ENCODE measurements at regions not wholly inside any gene's neighbourhood (a gene's known extent, or its start where the extent isn't known, plus 50 kb on each side); places are given as distances from the start of the nearest gene placed in this dataset.
"Not testable (repeated sequence)": the region's sequence is repeated elsewhere in the genome, so short reads cannot be mapped to it uniquely, and the experiment has no call there.

DNA sequence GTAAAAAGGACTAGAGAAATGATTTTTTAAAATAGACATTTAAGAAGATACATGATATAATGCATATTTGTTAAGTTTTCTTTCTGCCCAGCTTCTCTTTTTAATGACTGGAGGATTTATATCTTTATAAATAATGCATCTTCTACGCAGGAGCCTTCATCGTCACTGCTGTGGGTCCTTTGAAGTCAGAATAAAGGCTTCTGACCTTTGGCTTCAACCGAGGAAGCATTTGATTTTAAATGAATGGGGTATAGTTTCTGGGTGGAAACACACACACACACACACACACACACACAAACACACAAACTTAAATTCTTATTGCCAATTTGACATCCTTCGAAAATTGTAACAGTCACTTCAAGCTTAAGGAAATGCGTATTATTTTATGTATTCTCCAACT is 690.9 kb downstream of the BRINP3 start:
- no peak for DNase-seq (ENCODE audit: low read depth, low spot score)
- in situ Hi-C loops (cut with HindIII; ENCODE audit: low pct_unique_long_range_greater_than_20kb, low sequenced_read_pairs): no loop called here

DNA sequence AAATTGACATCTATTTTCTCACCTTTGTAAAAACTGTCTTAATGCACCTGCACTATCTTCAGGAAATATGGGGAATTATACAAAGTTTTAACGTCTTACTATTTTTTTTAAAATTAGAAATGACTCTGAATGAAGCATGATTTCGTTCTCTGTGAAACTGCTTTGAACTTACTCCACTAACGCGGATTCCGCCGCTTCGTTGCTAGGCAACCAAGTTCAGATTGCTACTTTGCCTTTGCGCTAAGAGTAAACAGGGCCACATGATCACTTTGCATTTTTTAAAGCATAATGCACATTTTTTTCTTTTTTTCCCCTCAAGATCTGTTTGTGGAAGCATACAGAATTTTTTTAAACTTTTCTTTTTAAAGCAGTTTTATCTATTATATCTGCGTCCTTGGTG is 690.5 kb downstream of the BRINP3 start:
- DNase-seq (ENCODE audit: low read depth, low spot score): peak; percentile 17
- in situ Hi-C loops (cut with HindIII; ENCODE audit: low pct_unique_long_range_greater_than_20kb, low sequenced_read_pairs): no loop called here

DNA sequence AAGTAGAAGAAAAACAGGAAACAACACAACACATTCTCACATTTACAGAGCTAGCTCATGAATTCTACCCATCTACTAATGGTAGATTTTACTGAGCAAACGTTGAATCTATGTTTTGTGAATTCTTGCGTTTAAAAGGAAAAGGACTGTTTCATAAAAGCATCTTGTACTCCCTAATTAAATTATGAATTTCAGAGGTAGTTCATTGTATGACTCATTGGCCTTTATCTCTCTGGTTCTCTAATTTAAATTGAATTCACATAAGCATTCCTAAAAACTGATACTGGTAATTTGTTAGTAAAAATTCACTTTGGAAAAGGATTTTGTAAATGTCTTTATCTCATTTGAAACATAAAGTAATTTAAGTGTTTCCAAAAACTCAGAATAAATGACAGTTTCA is 687.3 kb downstream of the BRINP3 start:
- DNase-seq (ENCODE audit: low read depth, low spot score): no peak
- in situ Hi-C loops (cut with HindIII; ENCODE audit: low pct_unique_long_range_greater_than_20kb, low sequenced_read_pairs): no loop called here

DNA sequence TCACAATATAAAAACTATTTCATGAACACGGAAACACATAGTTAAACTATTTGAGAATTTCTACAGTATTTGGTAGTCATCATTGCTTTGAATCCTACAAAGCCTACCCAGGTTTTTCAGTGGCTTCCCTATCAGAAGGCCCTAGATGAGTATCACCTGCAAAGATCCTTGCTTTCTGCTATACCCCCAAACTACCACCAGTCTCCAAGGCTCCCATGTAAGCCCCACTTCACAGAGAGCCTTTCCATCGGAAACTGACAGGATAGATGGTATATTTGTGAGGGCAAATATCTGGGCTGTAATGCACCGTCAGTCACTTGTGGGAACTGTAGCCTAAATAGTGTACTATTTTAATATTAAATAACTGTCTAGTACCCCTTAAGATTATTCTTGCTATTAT is 674.3 kb downstream of the BRINP3 start:
- DNase-seq (ENCODE audit: low read depth, low spot score): no peak
- in situ Hi-C loops (cut with HindIII; ENCODE audit: low pct_unique_long_range_greater_than_20kb, low sequenced_read_pairs): no loop called here

DNA sequence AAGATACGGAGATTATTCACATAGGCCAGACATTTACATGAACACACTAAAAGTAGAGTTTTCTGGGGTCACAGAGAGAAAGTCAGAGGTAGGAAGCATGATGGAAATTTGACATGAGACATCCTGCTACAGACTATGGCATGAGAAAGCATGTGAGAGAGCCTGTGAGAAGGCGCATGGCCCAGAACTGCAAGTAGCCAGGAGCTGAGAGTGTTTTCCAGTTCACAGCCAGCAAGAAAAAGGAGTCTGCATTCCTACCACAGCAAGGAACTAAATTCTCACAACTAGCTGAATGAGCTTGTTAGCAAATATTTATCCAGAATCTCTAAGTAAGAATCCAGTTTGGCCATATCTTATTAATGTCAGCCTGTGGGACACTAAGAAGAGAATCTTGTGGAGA is 673.3 kb downstream of the BRINP3 start:
- in situ Hi-C loops (cut with HindIII; ENCODE audit: low pct_unique_long_range_greater_than_20kb, low sequenced_read_pairs): no loop called here
- no peak for DNase-seq (ENCODE audit: low read depth, low spot score)

DNA sequence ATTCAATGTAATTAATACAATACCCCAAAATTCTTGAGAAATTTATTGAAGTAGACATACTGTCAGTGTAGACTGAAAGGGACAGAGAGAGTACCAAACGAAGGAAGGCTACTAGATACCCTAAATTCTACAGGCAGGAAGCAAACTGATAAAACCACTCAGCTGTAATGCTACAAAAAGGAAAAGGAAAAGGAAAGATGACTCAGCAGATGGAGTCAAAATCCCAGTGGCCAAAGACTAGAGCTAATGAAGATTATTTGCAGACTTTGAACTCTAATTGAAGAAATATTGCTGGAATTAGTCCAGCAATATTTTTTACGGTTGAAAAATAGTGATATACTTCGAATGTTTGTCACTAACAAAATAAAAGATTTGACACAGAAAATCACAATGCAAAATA is 671.9 kb downstream of the BRINP3 start:
- no peak for DNase-seq (ENCODE audit: low read depth, low spot score)
- in situ Hi-C loops (cut with HindIII; ENCODE audit: low pct_unique_long_range_greater_than_20kb, low sequenced_read_pairs): no loop called here

DNA sequence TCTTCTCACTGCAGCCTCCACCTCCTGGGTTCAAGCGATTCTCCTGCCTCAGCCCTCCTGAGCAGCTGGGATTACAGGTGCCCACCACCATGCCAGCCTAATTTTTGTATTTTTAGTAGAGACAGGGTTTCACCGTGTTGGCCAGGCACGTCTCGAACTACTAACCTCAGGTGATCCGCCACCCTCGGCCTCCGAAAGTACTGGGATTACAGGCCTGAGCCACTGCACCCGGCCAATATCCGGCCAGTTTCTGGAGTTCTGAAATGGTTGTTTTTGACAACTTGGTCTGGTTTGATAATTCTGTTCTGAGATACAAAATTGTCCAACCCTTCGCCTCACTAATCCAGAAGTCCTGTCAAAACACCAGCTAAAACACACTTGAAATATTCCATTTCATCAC is 667.0 kb downstream of the BRINP3 start:
- DNase-seq (ENCODE audit: low read depth, low spot score); in situ Hi-C loops (cut with HindIII; ENCODE audit: low pct_unique_long_range_greater_than_20kb, low sequenced_read_pairs): not testable (repeated sequence)

DNA sequence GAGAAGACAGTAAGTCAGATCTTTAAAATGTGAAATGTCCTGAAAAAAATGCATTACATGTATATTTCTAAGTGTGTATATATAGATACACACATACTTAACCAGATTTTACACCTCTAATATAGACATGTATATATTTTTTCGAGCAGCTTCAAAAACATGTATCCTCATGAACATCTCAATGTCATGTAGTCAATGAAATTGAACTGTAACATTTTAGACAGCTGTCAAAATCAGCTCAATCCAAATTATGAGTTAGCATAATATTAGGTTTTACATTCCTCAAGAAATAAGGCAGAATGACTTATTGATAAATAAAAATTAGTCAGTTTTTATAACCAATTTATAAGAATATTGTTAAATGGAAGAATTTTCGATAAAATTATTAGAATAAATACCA is 665.7 kb downstream of the BRINP3 start:
- in situ Hi-C loops (cut with HindIII; ENCODE audit: low pct_unique_long_range_greater_than_20kb, low sequenced_read_pairs): no loop called here
- DNase-seq (ENCODE audit: low read depth, low spot score): no peak

DNA sequence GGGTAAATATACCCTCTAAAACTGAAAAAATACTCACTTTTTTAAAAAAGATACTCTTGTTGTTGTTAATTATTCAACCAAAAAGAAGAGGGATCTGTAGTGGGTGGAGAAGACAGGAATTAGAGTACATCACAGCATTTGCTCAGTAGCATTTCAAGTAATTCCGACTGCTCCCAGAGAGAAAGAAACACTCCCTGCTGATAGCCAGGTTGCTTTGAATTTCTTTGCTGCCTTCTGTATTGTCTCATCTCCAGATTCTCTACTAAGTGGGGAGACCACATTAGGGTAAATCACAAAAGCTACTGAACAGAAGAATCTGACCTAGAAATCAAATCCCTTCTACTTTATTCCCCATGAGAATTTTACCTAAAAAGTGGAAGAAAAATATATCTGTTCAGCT is 661.1 kb downstream of the BRINP3 start:
- in situ Hi-C loops (cut with HindIII; ENCODE audit: low pct_unique_long_range_greater_than_20kb, low sequenced_read_pairs): no loop called here
- no peak for DNase-seq (ENCODE audit: low read depth, low spot score)

DNA sequence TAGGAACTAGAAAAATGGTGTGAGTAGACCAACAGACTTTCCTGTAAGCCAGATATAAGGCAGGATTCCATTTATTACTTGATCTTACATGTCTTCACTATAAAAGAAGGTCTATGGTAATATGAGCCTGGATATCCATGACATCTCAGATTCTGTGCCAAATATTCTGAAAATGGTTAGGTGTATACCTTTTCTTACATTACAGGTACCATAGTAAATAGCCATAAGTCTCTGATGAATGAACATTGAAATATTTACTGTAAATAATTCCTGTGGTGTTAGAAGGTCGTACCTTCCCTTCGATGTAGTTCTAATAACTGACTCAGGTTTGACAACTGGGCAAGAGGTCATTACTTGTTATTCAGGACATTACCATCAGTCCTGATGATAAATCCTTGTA is 657.9 kb downstream of the BRINP3 start:
- DNase-seq (ENCODE audit: low read depth, low spot score): no peak
- in situ Hi-C loops (cut with HindIII; ENCODE audit: low pct_unique_long_range_greater_than_20kb, low sequenced_read_pairs): no loop called here

DNA sequence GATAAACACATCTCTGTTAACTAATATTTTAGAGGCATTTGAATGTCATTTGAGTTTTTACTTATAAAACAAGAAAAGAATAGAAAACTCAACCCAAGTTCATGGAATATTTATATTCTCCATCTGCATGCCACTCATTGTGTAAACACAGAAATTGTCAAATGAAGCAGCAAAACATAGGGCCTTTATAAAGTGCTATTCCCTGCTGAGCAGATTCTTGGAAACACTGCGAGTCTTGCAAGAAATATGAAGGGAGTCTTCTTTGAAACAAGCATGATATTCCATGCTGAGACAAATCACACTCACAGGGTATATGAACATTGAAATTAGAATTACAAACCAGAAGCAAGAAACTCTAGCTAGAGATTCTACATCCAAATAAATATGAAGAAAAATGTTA is 655.8 kb downstream of the BRINP3 start:
- in situ Hi-C loops (cut with HindIII; ENCODE audit: low pct_unique_long_range_greater_than_20kb, low sequenced_read_pairs): no loop called here
- no peak for DNase-seq (ENCODE audit: low read depth, low spot score)

DNA sequence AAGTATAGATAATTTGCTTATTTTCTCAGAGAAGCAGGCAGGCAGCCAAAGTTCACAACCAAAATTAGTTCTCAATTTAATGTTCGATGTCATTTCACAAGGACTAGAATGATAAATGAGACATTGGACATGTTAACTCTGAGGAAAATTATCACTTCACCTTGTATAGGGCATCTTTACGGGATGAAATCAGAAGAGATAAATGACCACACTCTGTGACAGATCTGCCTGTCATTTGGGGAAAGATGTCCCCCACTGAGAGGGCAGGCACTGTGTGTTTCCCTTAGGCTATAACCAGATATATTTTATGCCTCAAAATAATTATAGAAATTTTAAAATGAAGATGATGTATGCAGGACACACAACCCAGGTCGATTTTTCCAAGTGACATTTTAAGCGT is 642.9 kb downstream of the BRINP3 start:
- in situ Hi-C loops (cut with HindIII; ENCODE audit: low pct_unique_long_range_greater_than_20kb, low sequenced_read_pairs): no loop called here
- no peak for DNase-seq (ENCODE audit: low read depth, low spot score)

DNA sequence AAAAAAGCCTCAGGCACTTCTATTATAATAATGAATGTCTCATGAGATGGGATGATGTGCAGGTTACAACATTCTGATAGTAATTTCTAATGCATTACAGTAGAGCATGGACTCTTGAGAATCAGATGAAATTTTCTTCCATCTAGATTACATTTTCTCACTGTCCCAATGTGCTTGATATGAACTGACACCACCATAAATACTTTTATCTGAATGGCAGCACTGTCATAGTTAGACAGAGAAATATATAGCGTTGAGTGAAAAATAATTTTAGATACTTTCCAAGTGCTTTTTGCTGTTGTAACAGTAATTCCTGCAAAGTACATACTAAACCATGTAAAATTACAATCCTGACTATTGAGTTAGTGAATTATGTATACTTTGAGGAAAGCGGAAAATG is 630.1 kb downstream of the BRINP3 start:
- in situ Hi-C loops (cut with HindIII; ENCODE audit: low pct_unique_long_range_greater_than_20kb, low sequenced_read_pairs): no loop called here
- DNase-seq (ENCODE audit: low read depth, low spot score): no peak

DNA sequence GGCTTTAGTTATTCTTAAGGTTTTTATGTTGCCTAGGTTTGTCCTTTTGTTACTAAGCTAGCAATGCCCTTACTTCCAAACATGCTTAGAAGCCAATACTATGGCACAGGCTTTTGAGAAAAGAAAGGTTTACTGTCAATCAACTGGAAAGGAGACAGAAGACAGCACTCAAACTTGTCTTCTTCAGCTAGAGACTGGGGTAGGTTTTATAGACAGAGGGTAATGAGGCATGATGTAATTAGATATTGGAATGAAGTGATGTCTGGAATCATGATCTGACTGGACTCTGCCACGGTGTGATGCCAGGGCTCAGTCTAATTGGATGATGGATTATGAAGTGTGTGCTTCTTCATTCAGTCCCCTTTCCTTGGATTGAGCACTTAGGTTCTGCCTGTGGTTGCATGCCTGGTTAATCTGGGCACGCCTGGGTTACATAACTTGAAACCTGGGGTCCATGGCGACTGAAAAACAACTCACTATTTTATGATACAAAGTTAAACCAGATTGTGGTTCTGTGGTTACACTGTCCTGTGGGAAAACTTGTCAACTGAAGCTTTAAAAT is 625.8 kb downstream of the BRINP3 start:
- no peak for DNase-seq (ENCODE audit: low read depth, low spot score)

DNA sequence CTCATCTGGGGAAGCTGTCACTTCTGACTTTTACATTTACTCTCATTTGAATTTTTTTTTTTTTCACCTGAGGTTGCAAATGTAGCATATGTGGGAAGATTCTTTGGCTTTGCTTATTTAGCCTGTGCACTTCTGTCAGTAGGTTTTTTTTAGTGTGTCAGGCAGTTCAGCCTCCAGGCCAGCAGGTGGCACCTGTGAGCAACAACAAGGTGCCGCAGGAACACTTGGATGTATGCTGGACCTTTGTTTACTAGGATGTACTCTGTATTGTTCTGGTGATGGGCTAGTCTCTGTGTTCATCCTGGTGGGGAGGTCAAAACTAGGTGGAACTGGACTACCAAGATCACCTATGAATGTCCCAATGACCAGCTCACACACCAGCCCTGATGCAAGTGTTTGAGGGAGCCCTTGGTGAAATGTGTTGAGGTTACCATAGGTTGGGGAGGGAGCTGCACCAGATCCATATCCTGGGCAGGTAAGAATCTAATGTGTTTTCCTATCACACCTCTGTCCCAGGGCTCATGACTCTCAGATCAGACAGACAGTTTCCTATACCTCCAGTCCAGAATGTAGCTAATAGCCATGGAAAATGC is 618.2 kb downstream of the BRINP3 start:
- in situ Hi-C loops (cut with HindIII; ENCODE audit: low pct_unique_long_range_greater_than_20kb, low sequenced_read_pairs): no loop called here
- DNase-seq (ENCODE audit: low read depth, low spot score): peak; percentile 49

More for the DNA sequence above, 625.8 kb downstream of the BRINP3 start:
- in situ Hi-C loops (cut with HindIII; ENCODE audit: low pct_unique_long_range_greater_than_20kb, low sequenced_read_pairs): no loop called here

DNA sequence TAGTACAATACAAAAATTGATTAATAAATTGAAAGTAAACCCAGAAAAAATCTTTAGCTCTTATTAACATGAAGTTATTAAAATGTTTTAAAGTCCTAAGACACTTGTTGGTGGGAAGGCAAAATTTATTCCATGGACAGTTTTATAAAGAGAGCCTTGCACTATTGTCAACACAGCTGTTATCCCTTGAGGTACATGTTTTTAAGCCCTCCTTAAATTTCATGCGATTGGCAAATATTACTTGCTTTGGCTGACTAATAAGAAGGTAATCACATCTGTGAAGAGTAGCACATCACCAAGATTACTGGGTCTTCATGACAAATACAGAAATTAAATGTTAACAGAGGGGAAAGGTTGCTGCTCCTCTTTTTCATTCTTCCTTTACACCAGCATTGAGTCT is 611.1 kb downstream of the BRINP3 start:
- in situ Hi-C loops (cut with HindIII; ENCODE audit: low pct_unique_long_range_greater_than_20kb, low sequenced_read_pairs): no loop called here

DNA sequence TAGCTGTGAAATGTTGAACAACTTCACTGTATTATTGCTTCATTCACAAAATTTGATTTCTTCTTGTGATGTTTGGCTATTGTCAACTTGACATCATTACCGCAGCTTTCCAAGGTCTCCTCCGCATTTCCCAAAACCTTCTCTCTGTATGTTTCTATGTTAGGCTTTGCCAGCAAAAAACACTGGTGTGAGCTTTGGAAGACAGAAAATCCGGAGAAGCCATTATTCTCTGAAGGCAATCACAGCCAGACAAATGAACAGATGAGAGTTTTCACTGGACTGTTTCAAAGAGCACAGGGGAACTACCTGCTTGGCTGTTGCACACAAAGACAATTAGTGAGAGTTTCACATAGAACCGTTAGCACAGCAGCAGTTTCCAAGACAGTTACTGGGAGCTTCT is 609.6 kb downstream of the BRINP3 start:
- in situ Hi-C loops (cut with HindIII; ENCODE audit: low pct_unique_long_range_greater_than_20kb, low sequenced_read_pairs): no loop called here

More for the DNA sequence above, 611.1 kb downstream of the BRINP3 start:
- DNase-seq (ENCODE audit: low read depth, low spot score): no peak

DNA sequence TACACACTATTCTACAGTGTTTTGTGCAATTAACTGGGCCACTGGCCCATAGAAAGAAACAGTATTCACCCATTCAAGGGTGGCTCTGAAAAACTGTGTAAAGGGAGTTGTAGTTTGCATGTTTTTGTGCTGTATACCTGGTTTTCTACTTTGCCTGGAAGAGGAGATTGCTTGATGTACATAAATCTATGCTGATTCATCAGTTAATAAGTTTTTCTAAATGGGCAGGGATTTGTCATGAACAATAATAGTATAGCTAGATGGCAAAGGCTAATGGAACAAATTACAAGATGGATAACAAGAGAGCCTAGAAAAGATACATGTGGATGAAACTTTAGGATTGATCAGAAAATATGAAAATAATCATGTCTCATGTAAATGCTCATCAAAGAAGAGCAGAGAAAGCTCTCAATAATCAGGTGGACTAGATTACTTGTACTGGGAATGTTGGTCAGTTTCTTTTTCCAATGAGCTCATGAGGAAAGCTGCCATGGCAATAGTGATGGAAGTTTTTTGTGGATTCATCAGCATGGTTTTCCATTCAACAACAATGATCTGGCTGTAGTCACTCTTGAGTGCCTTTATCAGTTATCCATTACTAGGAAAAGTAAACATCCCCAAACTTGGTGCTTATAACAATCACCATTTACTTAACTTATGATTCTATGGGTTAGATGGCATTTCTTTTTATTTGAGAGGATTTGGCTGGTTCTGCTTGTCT is 602.8 kb downstream of the BRINP3 start:
- in situ Hi-C loops (cut with HindIII; ENCODE audit: low pct_unique_long_range_greater_than_20kb, low sequenced_read_pairs): no loop called here
- DNase-seq (ENCODE audit: low read depth, low spot score): no peak

More for the DNA sequence above, 609.6 kb downstream of the BRINP3 start:
- no peak for DNase-seq (ENCODE audit: low read depth, low spot score)

DNA sequence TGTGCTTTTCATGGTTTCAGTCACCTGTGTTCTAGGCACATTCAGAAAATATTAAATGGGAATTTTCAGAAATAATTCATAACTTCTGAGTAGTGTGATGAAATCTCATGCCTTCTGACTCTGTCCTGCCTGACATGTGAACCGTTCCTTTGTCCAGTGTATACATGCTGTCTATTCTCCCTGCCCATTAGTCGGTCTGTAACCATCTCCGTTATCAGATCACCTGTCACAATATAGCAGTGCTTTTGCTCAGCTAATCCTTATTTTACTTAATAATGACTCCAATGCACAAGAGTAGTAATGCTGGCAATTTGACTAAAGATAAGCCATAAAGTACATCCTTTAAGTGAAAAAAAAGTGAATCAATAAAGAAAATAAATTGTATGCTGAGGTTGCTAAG is 597.5 kb downstream of the BRINP3 start:
- no peak for DNase-seq (ENCODE audit: low read depth, low spot score)
- in situ Hi-C loops (cut with HindIII; ENCODE audit: low pct_unique_long_range_greater_than_20kb, low sequenced_read_pairs): no loop called here

All from SK-MEL-5 (cell line).